ENCODE measurements at regions not wholly inside any gene's neighbourhood (a gene's known extent, or its start where the extent isn't known, plus 50 kb on each side); places are given as distances from the start of the nearest gene placed in this dataset.

GRCh38 chr5:163995206-163995605 is 489.8 kb downstream of the MAT2B start:
- DNase-seq (ENCODE audit: extremely low spot score, insufficient read length, low read depth) (no peak), FAIRE-seq (no peak)

DNA sequence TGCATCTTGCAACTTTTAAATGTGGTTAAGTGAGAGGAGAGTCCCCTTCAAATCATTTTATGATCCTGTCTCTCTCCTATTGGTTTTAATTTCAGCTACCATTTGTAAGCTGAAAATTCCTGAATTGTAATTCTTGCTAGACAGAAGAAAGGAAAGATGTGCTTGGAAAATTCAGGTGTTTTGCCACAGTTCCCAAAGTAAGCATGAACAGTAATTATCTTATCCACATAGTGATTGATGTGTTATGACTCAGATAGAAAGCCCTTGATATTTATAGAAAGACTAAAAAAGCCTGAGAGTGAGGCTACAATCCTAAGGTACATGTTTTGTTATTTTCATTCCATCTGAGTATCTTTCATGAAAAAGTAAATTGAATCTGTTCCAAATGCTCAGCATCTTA is 492.5 kb downstream of the MAT2B start:
- FAIRE-seq (no peak), DNase-seq (ENCODE audit: extremely low spot score, insufficient read length, low read depth) (no peak)

DNA sequence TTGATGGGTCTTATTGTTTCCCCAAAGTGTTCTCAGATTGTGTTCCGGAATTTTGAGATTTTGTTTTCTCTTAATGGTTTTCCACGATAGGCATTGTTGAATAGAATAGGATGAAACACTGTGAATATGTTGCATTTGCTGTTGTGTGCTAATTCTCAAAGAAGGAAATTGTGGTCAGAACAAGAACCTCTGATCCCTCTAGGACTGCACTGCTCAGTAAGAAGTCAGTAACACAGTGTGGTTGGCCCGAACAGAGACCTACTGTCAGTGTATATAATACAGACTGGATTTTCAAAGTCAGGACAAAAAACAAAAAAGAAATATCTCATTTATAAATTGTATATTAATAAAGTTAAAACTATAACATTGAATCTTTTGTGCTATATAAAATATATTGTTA is 494.8 kb downstream of the MAT2B start:
- FAIRE-seq (no peak), DNase-seq (ENCODE audit: extremely low spot score, insufficient read length, low read depth) (no peak)

- no peak for FAIRE-seq
- no peak for DNase-seq (ENCODE audit: extremely low spot score, insufficient read length, low read depth)
Measured at GRCh38 chr5:164000819-164001218, 495.4 kb downstream of the MAT2B start.

- FAIRE-seq (no peak), DNase-seq (ENCODE audit: extremely low spot score, insufficient read length, low read depth) (no peak)
Measured at GRCh38 chr5:164002214-164002613, 496.8 kb downstream of the MAT2B start.

GRCh38 chr5:164002628-164003027 is 497.2 kb downstream of the MAT2B start:
- DNase-seq (ENCODE audit: extremely low spot score, insufficient read length, low read depth) (no peak), FAIRE-seq (no peak)

DNA sequence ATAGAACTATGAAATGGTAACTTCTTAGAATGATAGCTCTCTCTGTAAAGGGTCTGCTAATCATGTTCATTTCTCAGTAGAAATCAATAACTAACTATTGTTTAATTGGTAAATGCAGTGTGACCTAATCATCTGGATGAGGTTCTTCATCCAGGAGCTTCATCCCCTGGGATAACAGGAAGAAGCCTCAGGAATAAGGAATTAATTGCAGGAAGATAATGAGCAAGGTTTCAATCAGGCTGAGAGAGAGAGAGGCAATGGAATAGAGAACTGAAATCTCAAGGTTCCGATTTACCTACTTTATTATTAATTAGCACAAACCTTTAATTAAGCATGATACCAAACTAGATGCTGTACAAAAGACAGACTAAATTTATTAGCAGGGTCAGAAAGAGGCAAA is 499.7 kb downstream of the MAT2B start:
- FAIRE-seq (no peak), DNase-seq (ENCODE audit: extremely low spot score, insufficient read length, low read depth) (no peak)

DNA sequence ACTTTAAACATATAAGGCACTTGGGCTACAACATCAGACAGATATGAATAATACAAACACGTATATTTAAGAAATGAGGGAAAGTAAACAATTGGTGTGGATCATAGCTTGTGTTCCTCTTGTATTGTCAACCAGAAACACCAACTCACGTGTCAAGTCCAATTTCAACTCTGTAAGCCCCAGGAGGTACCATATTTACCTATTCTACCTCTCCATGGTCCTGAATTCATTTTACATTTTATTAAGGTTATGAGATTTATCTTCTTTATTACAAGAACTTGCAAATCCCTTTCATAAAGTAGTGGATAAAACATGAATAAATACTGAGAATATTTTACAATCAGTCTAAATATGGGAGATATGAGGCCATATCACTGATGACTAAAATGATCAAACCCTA is 501.6 kb downstream of the MAT2B start:
- FAIRE-seq (no peak), DNase-seq (ENCODE audit: extremely low spot score, insufficient read length, low read depth) (no peak)

GRCh38 chr5:164009621-164010020 is 504.2 kb downstream of the MAT2B start:
- FAIRE-seq: no peak
- no peak for DNase-seq (ENCODE audit: extremely low spot score, insufficient read length, low read depth)

DNA sequence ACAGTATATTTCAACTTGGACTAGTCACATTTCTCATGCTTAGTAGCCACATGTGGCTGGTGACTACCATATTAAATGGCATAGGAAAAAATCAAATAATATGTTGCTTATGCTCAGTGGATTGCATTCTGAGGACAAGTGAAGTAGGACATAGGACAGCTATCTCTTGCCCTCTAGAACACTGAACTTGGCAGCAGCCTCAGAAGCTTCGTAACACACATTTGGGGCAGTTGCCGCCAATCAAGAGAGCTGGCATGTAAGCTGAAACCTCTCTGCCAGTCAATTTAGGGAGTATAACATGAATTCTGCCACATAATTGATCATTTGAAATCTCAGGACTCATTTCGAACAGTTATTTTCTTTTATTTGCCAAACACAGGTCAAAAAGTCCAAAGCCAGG is 505.5 kb downstream of the MAT2B start:
- no peak for DNase-seq (ENCODE audit: extremely low spot score, insufficient read length, low read depth)
- no peak for FAIRE-seq

DNA sequence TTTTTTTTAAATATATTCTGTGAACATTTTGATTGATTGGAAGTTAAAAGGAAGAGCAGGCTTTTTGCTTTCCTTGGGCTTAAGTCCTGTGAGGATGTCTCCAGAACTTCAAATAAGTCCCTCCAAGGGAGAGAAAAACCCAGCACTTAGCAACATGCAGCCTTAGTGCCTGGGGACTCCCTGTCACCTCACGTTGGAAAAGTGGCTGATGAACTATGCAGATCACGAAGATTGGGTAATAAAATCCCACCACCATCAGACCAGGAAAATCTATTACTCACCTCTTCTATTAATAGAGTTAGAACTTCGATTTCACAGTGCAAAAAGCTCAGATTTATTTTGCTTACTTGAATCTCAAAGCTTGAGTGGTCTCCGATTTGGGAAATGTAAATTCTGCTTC is 507.0 kb downstream of the MAT2B start:
- DNase-seq (ENCODE audit: extremely low spot score, insufficient read length, low read depth) (no peak), FAIRE-seq (no peak)

- peak; percentile 68 for FAIRE-seq
- DNase-seq (ENCODE audit: extremely low spot score, insufficient read length, low read depth): peak; percentile 2
Measured at GRCh38 chr5:164013077-164013670, 507.8 kb downstream of the MAT2B start.

DNA sequence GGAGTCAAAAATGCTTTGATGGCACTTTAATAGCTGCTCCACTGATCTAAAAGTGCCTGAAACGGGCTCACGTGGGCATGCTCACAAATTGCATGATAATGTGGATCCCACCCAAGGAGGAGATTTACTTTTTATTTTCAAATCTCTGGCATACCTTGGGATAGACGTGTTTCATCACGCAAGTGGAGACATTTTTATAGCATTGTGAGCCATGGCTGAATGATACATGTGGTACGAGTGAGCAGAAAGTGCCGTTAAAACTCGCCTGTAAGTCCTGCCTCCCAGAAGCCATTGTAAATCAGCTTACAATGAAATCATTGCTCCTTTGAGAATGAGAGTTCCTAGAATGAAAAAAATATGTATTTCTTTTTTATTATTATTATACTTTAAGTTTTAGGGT is 514.7 kb downstream of the MAT2B start:
- DNase-seq (ENCODE audit: extremely low spot score, insufficient read length, low read depth): no peak
- FAIRE-seq: no peak

- FAIRE-seq (no peak), DNase-seq (ENCODE audit: extremely low spot score, insufficient read length, low read depth) (no peak)
Measured at GRCh38 chr5:164027738-164028137, 522.3 kb downstream of the MAT2B start.

- DNase-seq (ENCODE audit: extremely low spot score, insufficient read length, low read depth) (no peak), FAIRE-seq (no peak)
Measured at GRCh38 chr5:164038128-164038783, 532.8 kb downstream of the MAT2B start.

- no peak for FAIRE-seq
- no peak for DNase-seq (ENCODE audit: extremely low spot score, insufficient read length, low read depth)
Measured at GRCh38 chr5:164041105-164041504, 535.7 kb downstream of the MAT2B start.

DNA sequence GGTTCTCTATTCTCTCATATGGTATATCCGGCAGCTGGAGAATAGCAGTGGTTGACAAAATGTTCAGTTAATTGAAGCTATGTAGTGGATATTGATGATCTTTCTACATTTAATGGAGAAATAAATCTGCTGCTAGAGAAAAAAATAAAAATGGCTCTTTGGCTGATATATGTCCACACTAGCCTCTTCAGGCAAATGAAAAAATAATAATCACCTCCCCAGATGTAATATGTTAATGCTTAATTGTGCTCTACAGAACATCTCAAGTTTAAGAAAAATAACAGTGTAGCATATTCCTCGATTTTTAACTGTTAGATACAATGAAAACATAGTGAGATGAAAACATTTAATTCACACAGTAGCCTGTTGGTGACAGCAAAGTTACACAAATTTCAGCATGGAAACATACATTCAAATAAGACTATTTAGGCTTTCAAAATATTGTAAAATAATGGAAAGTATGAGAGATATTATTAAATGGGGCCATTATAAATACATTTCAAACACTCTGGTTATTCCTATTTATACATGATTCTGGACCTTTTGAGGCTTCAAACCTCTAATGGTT is 543.0 kb downstream of the MAT2B start:
- DNase-seq (ENCODE audit: extremely low spot score, insufficient read length, low read depth) (no peak), FAIRE-seq (no peak)

GRCh38 chr5:164051745-164052144 is 546.3 kb downstream of the MAT2B start:
- FAIRE-seq: no peak

DNA sequence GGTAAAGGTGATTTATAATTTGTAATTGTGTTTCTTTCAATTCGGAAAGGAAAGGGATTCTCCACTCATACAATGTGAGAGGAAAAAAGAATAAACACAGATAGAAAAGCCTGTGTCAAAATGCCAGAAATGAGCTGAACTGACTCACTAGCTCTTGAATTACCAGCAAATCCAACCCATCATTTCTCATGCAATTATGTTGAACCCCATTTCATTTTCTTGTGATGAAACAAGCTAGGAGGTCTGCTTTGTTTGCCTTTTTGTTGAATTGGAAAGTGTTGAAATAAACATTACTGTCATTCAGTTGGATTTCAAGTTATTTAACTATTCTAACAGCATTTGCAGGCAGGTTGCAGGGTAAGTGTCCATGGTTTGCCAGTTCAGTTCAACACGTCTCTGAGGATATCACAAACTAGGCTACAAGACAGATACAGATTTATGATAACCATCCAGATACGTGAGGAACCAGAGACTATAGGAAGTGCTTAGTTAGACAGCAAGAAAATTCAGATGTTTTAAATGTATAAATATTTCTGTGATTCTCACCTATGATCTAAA is 547.2 kb downstream of the MAT2B start:
- FAIRE-seq (no peak), DNase-seq (ENCODE audit: extremely low spot score, insufficient read length, low read depth) (no peak)

More at GRCh38 chr5:164051745-164052144, 546.3 kb downstream of the MAT2B start:
- DNase-seq (ENCODE audit: extremely low spot score, insufficient read length, low read depth): no peak

DNA sequence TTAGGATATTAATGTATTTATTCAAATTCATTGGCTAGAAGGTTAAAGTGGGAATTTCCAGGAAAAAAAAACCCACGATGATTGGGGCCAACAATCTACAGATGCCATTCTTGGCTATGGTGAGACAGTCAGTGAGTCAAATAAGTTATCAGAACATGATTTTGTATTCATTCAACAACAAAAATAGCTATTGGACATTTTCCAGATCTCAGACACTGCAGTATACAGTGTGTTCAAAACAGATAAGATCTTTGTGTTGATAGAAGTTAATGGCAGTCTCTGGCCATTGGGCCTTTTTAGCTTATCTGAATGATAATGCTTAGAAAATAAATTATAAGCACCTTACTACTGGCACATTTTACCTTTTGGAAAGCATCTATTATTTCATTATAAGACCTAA is 547.7 kb downstream of the MAT2B start:
- FAIRE-seq (no peak), DNase-seq (ENCODE audit: extremely low spot score, insufficient read length, low read depth) (no peak)

DNA sequence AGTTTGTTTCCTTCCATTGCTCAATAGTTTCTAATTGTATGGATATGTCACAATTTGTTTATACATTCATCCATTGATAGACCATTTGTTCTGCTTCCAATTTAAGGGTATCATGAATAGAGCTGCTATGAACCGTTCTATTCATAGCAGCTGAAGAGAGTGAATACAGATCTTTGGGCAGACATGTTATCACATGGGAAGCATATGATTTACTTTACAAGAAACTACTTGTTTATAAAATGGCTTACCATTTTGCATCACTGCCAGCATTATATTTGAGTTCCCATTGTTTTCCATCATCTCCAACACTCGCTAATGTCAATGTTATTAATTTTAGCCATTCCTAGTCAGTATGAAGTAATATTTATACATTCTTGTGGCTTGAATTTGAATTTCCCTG is 549.0 kb downstream of the MAT2B start:
- no peak for FAIRE-seq
- no peak for DNase-seq (ENCODE audit: extremely low spot score, insufficient read length, low read depth)

GRCh38 chr5:164057121-164057520 is 551.7 kb downstream of the MAT2B start:
- FAIRE-seq (no peak), DNase-seq (ENCODE audit: extremely low spot score, insufficient read length, low read depth) (no peak)

All from GM18507 (cell line).